Left renal cortex interstitium (tissue), 4 donors: ENCODE measurements at regions not wholly inside any gene's neighbourhood (a gene's known extent, or its start where the extent isn't known, plus 50 kb on each side); places are given as distances from the start of the nearest gene placed in this dataset.

Experiments used
- DNase-seq, 4 donors: peaks; one replicate each; pipeline ENCODE4 v3.0.0-alpha.2; 2013; ENCODE audit warnings: low read depth in 4 of 4, low spot score in 2 of 4, missing footprints in 1 of 4

DNA sequence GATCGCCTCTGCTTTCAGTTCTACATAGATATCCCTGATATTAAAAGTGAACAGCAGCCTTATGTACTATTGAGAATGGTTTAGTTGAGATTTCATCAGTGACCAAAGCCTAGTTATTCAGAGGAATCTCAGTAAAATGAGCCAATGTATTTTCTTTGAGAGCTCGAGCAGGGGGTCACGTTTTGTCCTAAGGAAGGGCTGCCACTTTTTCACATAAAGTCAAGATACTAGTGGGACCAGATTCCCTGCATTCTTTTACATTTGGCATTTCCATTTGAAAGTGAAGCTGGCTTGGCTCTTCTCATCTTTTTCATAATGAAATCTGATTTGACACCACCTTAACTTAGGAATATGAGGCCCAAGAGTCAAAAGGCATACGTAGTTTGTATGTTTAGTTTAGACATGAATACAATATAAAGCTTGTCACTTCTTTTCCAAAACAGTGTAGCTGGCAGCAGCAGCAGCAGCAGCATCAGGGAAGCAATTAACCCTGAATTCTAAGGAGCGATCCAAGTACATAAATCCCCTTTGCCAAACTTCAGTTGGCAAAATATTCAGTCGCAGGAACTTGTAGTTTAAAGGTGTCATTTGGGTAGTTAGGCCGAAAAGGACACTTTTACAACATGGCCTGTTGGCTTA is 1752.2 kb upstream of the PCDH20 start:
- no peak for DNase-seq

- DNase-seq, result no peak
Observed at GRCh38 chr13:63166345-63166744, 1750.7 kb upstream of the PCDH20 start.

GRCh38 chr13:63163903-63164302 is 1748.3 kb upstream of the PCDH20 start:
- no peak for DNase-seq

GRCh38 chr13:63161219-63161618 is 1745.6 kb upstream of the PCDH20 start:
- DNase-seq, result no peak

GRCh38 chr13:63156816-63157215 is 1741.2 kb upstream of the PCDH20 start:
- no peak for DNase-seq

- no peak for DNase-seq
Observed at GRCh38 chr13:63149375-63149774, 1733.7 kb upstream of the PCDH20 start.

DNA sequence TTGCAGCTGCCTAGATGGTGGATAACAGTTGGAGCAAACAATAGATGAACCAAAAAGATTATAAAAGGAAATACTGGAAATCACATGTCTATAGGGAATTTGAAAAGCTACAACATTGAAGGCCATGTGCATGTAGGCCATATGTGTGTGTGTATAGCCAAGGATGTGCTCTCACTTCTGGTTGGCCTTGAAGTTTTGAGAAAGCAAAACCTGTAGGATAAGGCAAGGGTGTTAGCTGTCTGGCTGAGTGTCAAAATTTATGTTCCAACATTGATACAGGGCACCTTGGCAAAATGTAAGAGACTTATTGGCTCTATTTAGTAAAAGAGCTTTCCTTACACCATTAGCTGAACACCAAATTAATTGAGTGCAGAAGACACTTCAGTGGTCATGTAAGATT is 1723.6 kb upstream of the PCDH20 start:
- no peak for DNase-seq

- no peak for DNase-seq
Observed at GRCh38 chr13:63129995-63130394, 1714.3 kb upstream of the PCDH20 start.

GRCh38 chr13:63128716-63129115 is 1713.1 kb upstream of the PCDH20 start:
- DNase-seq, result no peak

- peak in 2 of 4 donors; percentile 2 to 3 for DNase-seq
Observed at GRCh38 chr13:63124863-63125262, 1709.2 kb upstream of the PCDH20 start.

DNA sequence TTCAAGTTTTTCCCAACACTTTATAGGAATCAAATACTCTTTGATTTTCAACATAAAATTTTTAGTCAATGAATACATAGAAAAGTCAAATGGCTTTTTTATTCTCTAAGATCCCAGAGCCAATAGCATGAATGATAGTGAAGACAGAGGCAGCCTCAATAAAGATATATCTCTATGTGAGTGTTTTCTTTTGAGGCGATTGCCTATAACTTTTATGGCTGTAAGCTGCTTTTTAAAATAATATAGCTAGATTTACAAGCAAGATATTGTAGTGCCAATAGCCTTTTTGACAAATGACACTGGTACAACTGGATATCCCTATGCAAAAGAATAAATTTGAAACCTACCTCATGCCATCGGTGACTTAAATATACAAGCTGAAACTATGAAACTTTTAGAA is 1705.2 kb upstream of the PCDH20 start:
- no peak for DNase-seq

DNA sequence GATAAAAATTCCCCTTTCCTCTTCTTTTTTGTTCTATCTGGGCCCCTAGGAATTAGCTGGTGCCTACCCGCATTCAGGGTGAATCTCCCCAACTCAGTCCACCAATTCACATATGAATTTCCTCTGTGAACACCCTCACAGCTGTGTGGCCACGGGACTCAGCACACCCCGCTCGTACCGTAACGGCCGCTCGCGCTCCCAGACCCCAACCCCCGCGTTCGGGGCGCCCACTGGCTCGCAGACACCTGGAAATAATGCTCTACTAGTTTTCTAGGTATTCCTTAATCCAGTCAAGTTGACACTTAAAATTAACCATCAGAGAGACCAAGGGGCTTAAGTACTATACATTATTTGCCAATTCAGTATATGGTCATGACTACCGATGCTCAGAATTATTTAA is 1702.1 kb upstream of the PCDH20 start:
- DNase-seq, result no peak

DNA sequence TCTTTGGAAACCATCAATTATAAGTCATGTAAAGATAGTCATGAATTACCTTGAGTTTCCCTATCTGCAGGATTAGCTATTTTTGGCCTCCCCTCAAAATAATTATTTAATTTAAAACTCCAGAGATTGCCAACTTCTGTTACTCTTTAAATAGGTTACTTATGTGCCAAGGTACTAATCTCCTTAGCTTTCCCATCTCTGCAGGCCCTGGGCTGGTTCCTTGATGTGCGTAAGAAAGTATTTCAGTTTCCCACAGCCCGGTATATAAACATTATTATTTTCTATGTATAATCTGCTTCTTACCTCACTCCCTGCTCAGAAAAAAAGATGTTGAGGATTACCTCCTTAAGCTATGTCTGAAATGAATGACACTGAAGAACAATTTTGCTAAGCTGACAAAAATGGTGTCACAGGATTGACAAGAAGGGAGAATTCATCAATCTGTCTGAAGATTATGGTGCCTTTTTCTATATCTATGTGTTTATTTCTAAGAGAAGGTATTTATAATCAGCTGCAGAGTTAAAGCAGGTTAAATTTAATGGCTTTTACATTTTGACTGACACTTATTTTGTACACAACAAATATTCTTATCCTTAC is 1697.2 kb upstream of the PCDH20 start:
- DNase-seq, result no peak

DNA sequence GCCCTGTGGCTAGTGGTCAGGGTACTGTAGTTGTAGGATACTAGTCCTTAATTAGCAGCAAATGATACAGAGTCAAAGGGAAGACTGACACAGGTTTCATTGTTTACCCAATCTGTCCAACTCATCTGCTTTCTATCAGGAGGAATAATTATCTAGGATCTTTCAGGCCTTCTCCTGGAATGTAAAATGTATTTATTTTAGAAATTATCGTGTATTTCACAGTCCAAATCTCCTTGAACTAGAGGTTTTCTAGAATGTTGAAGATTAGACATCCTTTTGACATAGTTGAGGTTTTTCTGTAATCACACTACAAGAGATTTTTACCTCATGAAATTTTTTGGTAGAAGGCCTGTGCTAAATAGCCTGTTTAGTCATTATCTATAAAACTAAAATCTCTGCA is 1694.8 kb upstream of the PCDH20 start:
- no peak for DNase-seq

DNA sequence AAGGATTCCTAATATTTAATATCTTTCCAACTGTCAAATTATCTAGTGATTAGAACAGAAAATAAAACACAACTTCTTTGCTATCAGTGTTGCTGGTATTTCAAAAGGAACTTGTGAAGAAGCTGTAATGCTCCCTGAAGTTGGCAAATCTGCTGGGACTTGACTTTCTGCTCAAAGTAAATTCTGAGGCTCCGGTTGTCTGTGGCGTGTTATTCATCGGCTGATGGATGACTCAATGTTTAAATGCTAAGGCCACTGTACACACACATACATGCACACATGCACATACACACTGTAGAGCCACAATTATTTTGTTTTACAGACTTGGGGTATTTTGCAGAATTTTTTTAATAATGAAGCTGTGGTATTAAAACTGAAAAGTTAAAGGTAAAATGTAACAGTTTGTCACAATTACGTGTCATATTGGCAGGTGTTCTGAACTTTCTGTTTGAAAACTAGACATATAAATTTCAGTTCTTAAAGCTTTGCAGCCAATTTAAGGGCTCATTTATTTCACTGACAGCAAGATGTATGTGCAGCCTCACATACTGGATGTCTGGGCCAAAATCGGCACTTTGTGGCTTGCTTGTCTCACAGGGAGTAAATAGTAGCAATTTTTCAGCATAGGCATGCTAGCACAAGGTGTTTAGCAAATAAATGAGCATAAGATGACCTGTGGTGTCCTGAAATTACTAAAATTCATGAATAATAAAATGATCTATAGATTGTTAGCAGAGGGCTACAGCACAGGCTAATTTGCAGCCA is 1691.7 kb upstream of the PCDH20 start:
- DNase-seq, result peak in 1 of 4 donors; percentile 7

- DNase-seq, result no peak
Observed at GRCh38 chr13:63094717-63095116, 1679.1 kb upstream of the PCDH20 start.

GRCh38 chr13:63093907-63094469 is 1678.3 kb upstream of the PCDH20 start:
- no peak for DNase-seq

DNA sequence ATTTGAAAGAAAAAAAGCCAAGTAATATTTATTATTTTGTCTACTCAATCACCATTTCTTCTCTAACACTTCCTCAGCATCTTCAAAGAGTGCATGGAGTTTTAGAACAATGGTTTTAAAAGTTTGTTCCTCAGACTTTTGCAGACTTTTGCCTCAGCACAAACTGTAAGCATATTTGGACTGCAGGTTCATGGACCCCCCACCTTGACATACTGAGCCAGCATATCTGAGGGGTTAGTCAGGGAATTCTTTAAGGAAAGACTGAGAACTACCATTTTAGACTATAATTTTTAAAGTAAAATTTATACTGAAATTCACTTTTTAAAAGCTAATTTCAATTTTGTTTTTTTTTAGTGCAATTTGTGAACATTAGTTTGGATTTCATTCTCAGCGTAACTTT is 1676.8 kb upstream of the PCDH20 start:
- no peak for DNase-seq

- no peak for DNase-seq
Observed at GRCh38 chr13:63090524-63090923, 1674.9 kb upstream of the PCDH20 start.

DNA sequence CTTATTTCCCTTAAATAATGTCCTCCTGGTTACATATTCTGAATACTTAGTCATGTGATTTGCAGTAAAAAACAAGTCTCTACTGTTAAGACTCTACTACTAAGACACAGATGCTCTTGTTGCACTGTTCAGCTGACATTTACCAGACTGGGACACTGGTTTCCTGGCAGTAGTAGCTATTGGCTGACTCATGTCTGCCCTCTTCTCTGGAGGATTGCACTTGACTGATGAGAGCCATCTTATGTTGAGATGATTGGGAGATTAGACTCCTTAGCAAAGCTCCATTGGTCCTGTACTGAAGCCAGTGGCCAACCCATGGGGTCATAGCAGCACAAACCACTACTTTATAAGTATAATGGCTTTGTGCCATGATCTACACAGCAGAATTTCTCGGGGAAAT is 1672.6 kb upstream of the PCDH20 start:
- DNase-seq, result no peak

- no peak for DNase-seq
Observed at GRCh38 chr13:63086286-63086685, 1670.6 kb upstream of the PCDH20 start.

- no peak for DNase-seq
Observed at GRCh38 chr13:63085851-63086250, 1670.2 kb upstream of the PCDH20 start.
